Left ventricle myocardium inferior (tissue), 1 donor: ENCODE measurements at regions not wholly inside any gene's neighbourhood (a gene's known extent, or its start where the extent isn't known, plus 50 kb on each side); places are given as distances from the start of the nearest gene placed in this dataset.

Experiments
- DNase-seq: peaks from one replicate; pipeline ENCODE4 v3.0.0-alpha.2; 2020
- H3K27ac ChIP-seq: fragments of 200-600 bp; replicated peaks from 2 replicates; pipeline ENCODE4 v1.8.0; 2021
- H3K27me3 ChIP-seq: fragments of 200-600 bp; 2 replicates; pipeline ENCODE4 v1.8.0; 2021; ENCODE audit warnings: low read depth
- H3K36me3 ChIP-seq: fragments of 200-600 bp; 2 replicates; pipeline ENCODE4 v1.8.0; 2021
- H3K4me1 ChIP-seq: fragments of 200-600 bp; 2 replicates; pipeline ENCODE4 v1.8.0; 2021
- H3K4me3 ChIP-seq: fragments of 200-600 bp; 2 replicates; pipeline ENCODE4 v1.8.0; 2021; ENCODE audit warnings: mild to moderate bottlenecking, moderate library complexity
- H3K9me3 ChIP-seq: fragments of 200-600 bp; replicated peaks from 2 replicates; pipeline ENCODE4 v1.8.0; 2021
- CTCF ChIP-seq: fragments of 200-600 bp; IDR thresholded peaks from 2 replicates; pipeline ENCODE4 v1.8.0; 2021; ENCODE audit warnings: antibody characterized with exemption, mild to moderate bottlenecking, borderline replicate concordance
- intact Hi-C: fragments of 100-400 bp; cut with micrococcal nuclease; formaldehyde crosslinking; loops from one replicate; pipeline ENCODE4 v1.11.0; 2022
- donor health status: DM: no; HTN: yes; CAD: no; lungs with severe emphysema.

DNA sequence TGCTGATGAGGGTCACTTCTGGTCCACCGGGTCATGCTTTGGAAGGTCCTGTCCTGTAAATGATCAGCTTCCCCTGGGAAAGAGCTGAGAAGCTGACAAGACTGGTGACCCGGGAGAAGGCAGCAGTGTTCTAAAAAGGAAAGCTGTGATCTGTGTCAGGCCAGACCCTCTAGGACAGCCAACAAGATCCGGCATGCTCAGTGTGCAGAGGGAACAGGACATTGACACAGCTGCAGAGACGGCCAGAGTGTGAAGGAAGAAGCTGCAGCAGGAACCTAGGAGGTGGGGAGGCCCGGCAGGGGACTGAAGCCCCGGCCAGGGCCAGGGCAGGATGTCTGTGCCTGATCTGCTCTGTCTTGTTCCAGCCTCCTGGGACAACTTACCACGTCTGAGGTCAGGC, 372.7 kb upstream of the ID2 start:
- Histone ChIP-seq H3K27me3 (no peaks in the 10 kb centered on the region), H3K4me1 (no peaks in the 10 kb centered on the region), H3K9me3 (no peaks in the 10 kb centered on the region), H3K27ac (no peak overlapping the region), H3K4me3 (no peak overlapping the region), H3K36me3 (no peaks in the 10 kb centered on the region)
- TF ChIP-seq CTCF, result no peak
- no peak for DNase-seq
- intact Hi-C loops, result no loop called here

GRCh38 chr2:8310557-8311455, 371.1 kb upstream of the ID2 start:
- Histone ChIP-seq H3K9me3 (no peaks in the 10 kb centered on the region), H3K4me3 (no peak overlapping the region), H3K36me3 (no peaks in the 10 kb centered on the region), H3K27ac (no peak overlapping the region), H3K27me3 (no peaks in the 10 kb centered on the region), H3K4me1 (no peaks in the 10 kb centered on the region)
- no peak for DNase-seq
- intact Hi-C loops, result no loop called here
- TF ChIP-seq CTCF, result no peak

DNA sequence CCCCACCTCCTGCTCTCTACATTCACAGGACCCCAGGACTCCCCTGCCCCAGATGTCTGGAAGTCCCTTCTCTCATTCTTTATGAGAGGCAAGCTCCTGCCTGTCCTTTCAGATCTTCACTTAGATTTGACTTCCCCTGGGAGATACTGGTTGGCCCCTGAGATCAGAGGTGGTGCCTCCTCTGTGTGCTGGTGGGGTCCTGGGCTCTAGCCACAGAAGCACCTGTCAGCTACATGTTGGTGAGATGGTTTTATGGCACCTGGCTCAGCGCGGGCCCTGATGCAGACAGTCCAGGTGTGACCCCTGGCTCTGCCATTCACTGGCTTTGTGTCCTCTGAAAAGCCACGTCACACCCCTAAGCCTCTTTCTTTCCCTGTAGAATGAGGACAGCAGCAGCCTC, 369.6 kb upstream of the ID2 start:
- Histone ChIP-seq H3K27ac (no peak overlapping the region), H3K4me1 (no peaks in the 10 kb centered on the region), H3K27me3 (no peaks in the 10 kb centered on the region), H3K36me3 (no peaks in the 10 kb centered on the region), H3K4me3 (no peak overlapping the region), H3K9me3 (no peaks in the 10 kb centered on the region)
- DNase-seq, result no peak
- intact Hi-C loops, result no loop called here
- no peak for TF ChIP-seq CTCF

- Histone ChIP-seq H3K9me3 (no peaks in the 10 kb centered on the region), H3K4me3 (no peak overlapping the region), H3K27ac (no peak overlapping the region), H3K4me1 (no peaks in the 10 kb centered on the region), H3K27me3 (no peaks in the 10 kb centered on the region), H3K36me3 (no peaks in the 10 kb centered on the region)
- TF ChIP-seq CTCF, result no peak
- no peak for DNase-seq
- intact Hi-C loops, result no loop called here
These were observed 368.7 kb upstream of the ID2 start for GRCh38 chr2:8312861-8313830.

- TF ChIP-seq CTCF, result no peak
- Histone ChIP-seq H3K27me3 (no peaks in the 10 kb centered on the region), H3K9me3 (no peaks in the 10 kb centered on the region), H3K36me3 (no peaks in the 10 kb centered on the region), H3K4me3 (no peak overlapping the region), H3K4me1 (no peaks in the 10 kb centered on the region), H3K27ac (no peak overlapping the region)
- DNase-seq, result no peak
- intact Hi-C loops, result no loop called here
These were observed 367.8 kb upstream of the ID2 start for GRCh38 chr2:8314063-8314462.
